ENCODE measurements at regions not wholly inside any gene's neighbourhood (a gene's known extent, or its start where the extent isn't known, plus 50 kb on each side); places are given as distances from the start of the nearest gene placed in this dataset.

- DNase-seq (ENCODE audit: low spot score) = no peak
- no peaks in the 10 kb centered on the region for H3K4me1 Mint-ChIP-seq (ENCODE audit: low read depth)
Observed at GRCh38 chr12:94745562-94745961, 95.2 kb upstream of the TMCC3 start.

GRCh38 chr12:94743174-94743573, 92.8 kb upstream of the TMCC3 start:
- H3K27me3 Mint-ChIP-seq (ENCODE audit: insufficient read depth) = peaks cover 14% of the 10 kb centered on the region
- H3K4me1 Mint-ChIP-seq (ENCODE audit: low read depth) = no peaks in the 10 kb centered on the region
- no peak overlapping the region for H3K27ac Mint-ChIP-seq
- H3K36me3 Mint-ChIP-seq (ENCODE audit: low read depth) = no peaks in the 10 kb centered on the region
- no peak for DNase-seq (ENCODE audit: low spot score)
- intact Hi-C loops (cut with micrococcal nuclease) = no loop called here
- H3K9me3 Mint-ChIP-seq = no peaks in the 10 kb centered on the region
- H3K4me3 Mint-ChIP-seq = no peak overlapping the region

More at GRCh38 chr12:94745562-94745961, 95.2 kb upstream of the TMCC3 start:
- no peak overlapping the region for H3K4me3 Mint-ChIP-seq
- no peaks in the 10 kb centered on the region for H3K9me3 Mint-ChIP-seq
- no peak overlapping the region for H3K27ac Mint-ChIP-seq
- H3K27me3 Mint-ChIP-seq (ENCODE audit: insufficient read depth) = peaks cover 14% of the 10 kb centered on the region
- no peaks in the 10 kb centered on the region for H3K36me3 Mint-ChIP-seq (ENCODE audit: low read depth)
- intact Hi-C loops (cut with micrococcal nuclease) = no loop called here

GRCh38 chr12:94740601-94741362, 90.4 kb upstream of the TMCC3 start:
- Mint-ChIP-seq H3K36me3 (ENCODE audit: low read depth) (no peaks in the 10 kb centered on the region), H3K27me3 (ENCODE audit: insufficient read depth) (peaks cover 8% of the 10 kb centered on the region), H3K9me3 (no peaks in the 10 kb centered on the region), H3K27ac (no peak overlapping the region), H3K4me1 (ENCODE audit: low read depth) (no peaks in the 10 kb centered on the region), H3K4me3 (no peak overlapping the region)
- intact Hi-C loops (cut with micrococcal nuclease) = no loop called here
- no peak for DNase-seq (ENCODE audit: low spot score)

GRCh38 chr12:94736820-94737219, 86.5 kb upstream of the TMCC3 start:
- Mint-ChIP-seq H3K4me1 (ENCODE audit: low read depth) (no peaks in the 10 kb centered on the region), H3K27me3 (ENCODE audit: insufficient read depth) (peaks cover 4% of the 10 kb centered on the region), H3K36me3 (ENCODE audit: low read depth) (no peaks in the 10 kb centered on the region), H3K27ac (no peak overlapping the region), H3K4me3 (no peak overlapping the region), H3K9me3 (no peaks in the 10 kb centered on the region)
- intact Hi-C loops (cut with micrococcal nuclease) = no loop called here
- DNase-seq (ENCODE audit: low spot score) = no peak

- intact Hi-C loops (cut with micrococcal nuclease) = no loop called here
- H3K9me3 Mint-ChIP-seq = no peaks in the 10 kb centered on the region
- H3K36me3 Mint-ChIP-seq (ENCODE audit: low read depth) = no peaks in the 10 kb centered on the region
- no peak for DNase-seq (ENCODE audit: low spot score)
- no peak overlapping the region for H3K4me3 Mint-ChIP-seq
- H3K27me3 Mint-ChIP-seq (ENCODE audit: insufficient read depth) = peaks cover 4% of the 10 kb centered on the region
- no peaks in the 10 kb centered on the region for H3K4me1 Mint-ChIP-seq (ENCODE audit: low read depth)
- H3K27ac Mint-ChIP-seq = no peak overlapping the region
Observed at GRCh38 chr12:94736004-94736403, 85.6 kb upstream of the TMCC3 start.

GRCh38 chr12:94733727-94734126, 83.4 kb upstream of the TMCC3 start:
- no peaks in the 10 kb centered on the region for H3K9me3 Mint-ChIP-seq

GRCh38 chr12:94732367-94732990, 82.1 kb upstream of the TMCC3 start:
- Mint-ChIP-seq H3K4me3 (no peak overlapping the region), H3K27me3 (ENCODE audit: insufficient read depth) (peaks cover 6% of the 10 kb centered on the region), H3K4me1 (ENCODE audit: low read depth) (no peaks in the 10 kb centered on the region), H3K36me3 (ENCODE audit: low read depth) (no peaks in the 10 kb centered on the region), H3K27ac (no peak overlapping the region), H3K9me3 (no peaks in the 10 kb centered on the region)
- intact Hi-C loops (cut with micrococcal nuclease) = no loop called here
- no peak for DNase-seq (ENCODE audit: low spot score)

More at GRCh38 chr12:94733727-94734126, 83.4 kb upstream of the TMCC3 start:
- DNase-seq (ENCODE audit: low spot score) = no peak
- Mint-ChIP-seq H3K27me3 (ENCODE audit: insufficient read depth) (peaks cover 3% of the 10 kb centered on the region), H3K27ac (no peak overlapping the region), H3K4me1 (ENCODE audit: low read depth) (no peaks in the 10 kb centered on the region), H3K36me3 (ENCODE audit: low read depth) (no peaks in the 10 kb centered on the region), H3K4me3 (no peak overlapping the region)
- intact Hi-C loops (cut with micrococcal nuclease) = no loop called here

GRCh38 chr12:94731733-94732360, 81.5 kb upstream of the TMCC3 start:
- Mint-ChIP-seq H3K4me3 (no peak overlapping the region), H3K36me3 (ENCODE audit: low read depth) (no peaks in the 10 kb centered on the region)

GRCh38 chr12:94730847-94731246, 80.5 kb upstream of the TMCC3 start:
- no peak overlapping the region for H3K27ac Mint-ChIP-seq
- intact Hi-C loops (cut with micrococcal nuclease) = no loop called here
- no peak overlapping the region for H3K4me3 Mint-ChIP-seq
- H3K9me3 Mint-ChIP-seq = no peaks in the 10 kb centered on the region
- H3K36me3 Mint-ChIP-seq (ENCODE audit: low read depth) = no peaks in the 10 kb centered on the region
- peaks cover 6% of the 10 kb centered on the region for H3K27me3 Mint-ChIP-seq (ENCODE audit: insufficient read depth)
- H3K4me1 Mint-ChIP-seq (ENCODE audit: low read depth) = no peaks in the 10 kb centered on the region
- DNase-seq (ENCODE audit: low spot score) = no peak

More at GRCh38 chr12:94731733-94732360, 81.5 kb upstream of the TMCC3 start:
- intact Hi-C loops (cut with micrococcal nuclease) = no loop called here
- Mint-ChIP-seq H3K27me3 (ENCODE audit: insufficient read depth) (peaks cover 6% of the 10 kb centered on the region), H3K4me1 (ENCODE audit: low read depth) (no peaks in the 10 kb centered on the region), H3K9me3 (no peaks in the 10 kb centered on the region), H3K27ac (no peak overlapping the region)
- DNase-seq (ENCODE audit: low spot score) = no peak

GRCh38 chr12:94726236-94726835, 76.0 kb upstream of the TMCC3 start:
- no peak overlapping the region for H3K4me3 Mint-ChIP-seq
- H3K27ac Mint-ChIP-seq = no peak overlapping the region
- no peaks in the 10 kb centered on the region for H3K9me3 Mint-ChIP-seq
- no peak for DNase-seq (ENCODE audit: low spot score)
- peaks cover 9% of the 10 kb centered on the region for H3K27me3 Mint-ChIP-seq (ENCODE audit: insufficient read depth)
- intact Hi-C loops (cut with micrococcal nuclease) = no loop called here
- H3K36me3 Mint-ChIP-seq (ENCODE audit: low read depth) = no peaks in the 10 kb centered on the region
- no peaks in the 10 kb centered on the region for H3K4me1 Mint-ChIP-seq (ENCODE audit: low read depth)

- intact Hi-C loops (cut with micrococcal nuclease) = no loop called here
- no peaks in the 10 kb centered on the region for H3K4me1 Mint-ChIP-seq (ENCODE audit: low read depth)
- peaks cover 11% of the 10 kb centered on the region for H3K27me3 Mint-ChIP-seq (ENCODE audit: insufficient read depth)
- H3K9me3 Mint-ChIP-seq = no peaks in the 10 kb centered on the region
- no peaks in the 10 kb centered on the region for H3K36me3 Mint-ChIP-seq (ENCODE audit: low read depth)
- H3K4me3 Mint-ChIP-seq = no peak overlapping the region
- H3K27ac Mint-ChIP-seq = no peak overlapping the region
- DNase-seq (ENCODE audit: low spot score) = no peak
Observed at GRCh38 chr12:94725375-94726168, 75.2 kb upstream of the TMCC3 start.

GRCh38 chr12:94722664-94723063, 72.3 kb upstream of the TMCC3 start:
- DNase-seq (ENCODE audit: low spot score) = no peak
- Mint-ChIP-seq H3K9me3 (no peaks in the 10 kb centered on the region), H3K27ac (no peak overlapping the region), H3K4me3 (no peak overlapping the region), H3K27me3 (ENCODE audit: insufficient read depth) (peaks cover 7% of the 10 kb centered on the region), H3K36me3 (ENCODE audit: low read depth) (no peaks in the 10 kb centered on the region), H3K4me1 (ENCODE audit: low read depth) (no peaks in the 10 kb centered on the region)
- intact Hi-C loops (cut with micrococcal nuclease) = no loop called here

Data from activated T-helper 1 cell treated with anti-CD3 and anti-CD28 coated beads, Interleukin-12 subunit alpha, Interleukin-12 subunit beta, Interleukin-2, Interleukin-4 antibody, amounts not matched to agents 30 ng/mL and 10 ng/mL and 1 ng/mL, durations not matched to agents 14 hours and 24 hours and 36 hours (primary cell).